ENCODE measurements at regions not wholly inside any gene's neighbourhood (a gene's known extent, or its start where the extent isn't known, plus 50 kb on each side); places are given as distances from the start of the nearest gene placed in this dataset.
"Not testable (repeated sequence)": the region's sequence is repeated elsewhere in the genome, so short reads cannot be mapped to it uniquely, and the experiment has no call there.

GRCh38 chr2:37746883-37747282 is 75.4 kb upstream of the CDC42EP3 start:
- no peak for ATAC-seq (ENCODE audit: insufficient read depth, low FRiP score)

GRCh38 chr2:37748541-37748940 is 77.1 kb upstream of the CDC42EP3 start:
- H3K4me1 ChIP-seq (ENCODE audit: control insufficient read depth in 5 of 5, insufficient read depth in 5 of 5, low read length in 5 of 5): no peaks in the 10 kb centered on the region
- H3K27me3 ChIP-seq (ENCODE audit: control insufficient read depth in 3 of 3, insufficient read depth in 3 of 3, low read length in 2 of 3): no peaks in the 10 kb centered on the region
- H3K9ac ChIP-seq (ENCODE audit: insufficient read depth in 1 of 2, low read length in 2 of 2): no peak overlapping the region
- 79 to 93% methylated on average over 4 of the region's 4 CpGs for WGBS, 2 donors
- TF ChIP-seq CTCF (IDR thresholded peaks at IDR 0.05; ENCODE audit: control extremely low read depth, extremely low read depth): no peak
- no peak overlapping the region for H3K27ac ChIP-seq (ENCODE audit: low read depth in 1 of 2, low read length in 1 of 2)
- H3K4me3 ChIP-seq: no peak overlapping the region
- peaks cover 0 to 1% (median 0%) of the 10 kb centered on the region in 4 donors for H3K9me3 ChIP-seq (ENCODE audit: control insufficient read depth in 4 of 4, insufficient read depth in 3 of 4, low read length in 3 of 4)
- H3K36me3 ChIP-seq (ENCODE audit: control insufficient read depth in 4 of 4, insufficient read depth in 4 of 4, low read length in 4 of 4): no peaks in the 10 kb centered on the region
- DNase-seq (no peak), ATAC-seq (ENCODE audit: insufficient read depth, low FRiP score) (no peak)

More at GRCh38 chr2:37746883-37747282, 75.4 kb upstream of the CDC42EP3 start:
- no peaks in the 10 kb centered on the region for H3K4me1 ChIP-seq (ENCODE audit: control insufficient read depth in 5 of 5, insufficient read depth in 5 of 5, low read length in 5 of 5)
- DNase-seq: no peak
- no peaks in the 10 kb centered on the region for H3K36me3 ChIP-seq (ENCODE audit: control insufficient read depth in 4 of 4, insufficient read depth in 4 of 4, low read length in 4 of 4)
- H3K4me3 ChIP-seq: no peak overlapping the region
- no peak for TF ChIP-seq CTCF (IDR thresholded peaks at IDR 0.05; ENCODE audit: control extremely low read depth, extremely low read depth)
- H3K27me3 ChIP-seq (ENCODE audit: control insufficient read depth in 3 of 3, insufficient read depth in 3 of 3, low read length in 2 of 3): no peaks in the 10 kb centered on the region
- no peak overlapping the region for H3K9ac ChIP-seq (ENCODE audit: insufficient read depth in 1 of 2, low read length in 2 of 2)
- peaks cover 0 to 2% (median 0%) of the 10 kb centered on the region in 4 donors for H3K9me3 ChIP-seq (ENCODE audit: control insufficient read depth in 4 of 4, insufficient read depth in 3 of 4, low read length in 3 of 4)
- 96 to 97% methylated on average over 3 of the region's 3 CpGs for WGBS, 2 donors
- no peak overlapping the region for H3K27ac ChIP-seq (ENCODE audit: low read depth in 1 of 2, low read length in 1 of 2)

DNA sequence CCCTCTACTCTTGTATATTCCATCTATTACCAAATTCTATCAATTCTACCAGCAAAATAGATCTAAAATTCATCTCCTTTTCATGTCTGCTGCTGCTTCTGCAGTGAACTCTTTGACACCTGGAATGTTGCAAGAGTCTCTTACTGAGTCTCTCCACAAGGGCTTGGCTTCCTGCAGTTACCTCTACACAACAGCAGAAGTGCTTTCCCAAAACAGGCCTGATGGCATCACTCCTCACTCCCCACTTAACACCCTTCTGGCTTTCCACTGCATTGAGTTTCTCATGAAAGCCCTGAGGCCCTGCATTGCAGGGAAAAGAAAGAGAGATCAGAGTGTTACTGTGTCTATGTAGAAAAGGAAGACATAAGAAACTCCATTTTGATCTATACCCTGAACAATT is 78.8 kb upstream of the CDC42EP3 start:
- not testable (repeated sequence) for H3K4me1 ChIP-seq (ENCODE audit: control insufficient read depth in 5 of 5, insufficient read depth in 5 of 5, low read length in 5 of 5); H3K4me3 ChIP-seq; H3K9ac ChIP-seq (ENCODE audit: insufficient read depth in 1 of 2, low read length in 2 of 2); H3K27ac ChIP-seq (ENCODE audit: low read depth in 1 of 2, low read length in 1 of 2); H3K36me3 ChIP-seq (ENCODE audit: control insufficient read depth in 4 of 4, insufficient read depth in 4 of 4, low read length in 4 of 4); H3K27me3 ChIP-seq (ENCODE audit: control insufficient read depth in 3 of 3, insufficient read depth in 3 of 3, low read length in 2 of 3); DNase-seq; H3K9me3 ChIP-seq (ENCODE audit: control insufficient read depth in 4 of 4, insufficient read depth in 3 of 4, low read length in 3 of 4)
- peak; percentile 58 for ATAC-seq (ENCODE audit: insufficient read depth, low FRiP score)

DNA sequence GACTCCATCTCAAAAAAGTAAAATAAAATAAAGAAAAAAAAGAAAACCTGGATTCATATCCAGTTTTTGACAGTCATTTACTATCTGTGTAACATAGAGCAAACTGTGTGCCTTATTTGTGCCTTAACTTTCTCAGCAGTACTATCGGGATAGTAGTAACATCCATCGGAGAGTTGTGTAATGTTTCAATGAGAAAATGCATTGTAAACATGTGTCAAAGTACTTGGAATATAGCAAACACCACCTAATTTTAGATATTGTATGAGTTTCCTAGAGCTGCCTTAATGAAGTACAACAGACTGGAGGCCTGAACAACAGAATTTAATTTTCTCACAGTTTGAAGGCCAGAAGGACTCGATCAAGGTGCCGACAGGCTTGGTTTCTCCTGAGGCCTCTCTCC is 81.3 kb upstream of the CDC42EP3 start:
- Histone ChIP-seq H3K36me3 (ENCODE audit: control insufficient read depth in 4 of 4, insufficient read depth in 4 of 4, low read length in 4 of 4) (no peaks in the 10 kb centered on the region), H3K27ac (ENCODE audit: low read depth in 1 of 2, low read length in 1 of 2) (no peak overlapping the region), H3K4me1 (ENCODE audit: control insufficient read depth in 5 of 5, insufficient read depth in 5 of 5, low read length in 5 of 5) (no peaks in the 10 kb centered on the region), H3K4me3 (no peak overlapping the region), H3K9ac (ENCODE audit: insufficient read depth in 1 of 2, low read length in 2 of 2) (no peak overlapping the region), H3K27me3 (ENCODE audit: control insufficient read depth in 3 of 3, insufficient read depth in 3 of 3, low read length in 2 of 3) (no peaks in the 10 kb centered on the region), H3K9me3 (ENCODE audit: control insufficient read depth in 4 of 4, insufficient read depth in 3 of 4, low read length in 3 of 4) (no peaks in the 10 kb centered on the region)
- ATAC-seq (ENCODE audit: insufficient read depth, low FRiP score): no peak
- peak in 2 of 3 donors; percentile 69 to 79 for DNase-seq
- WGBS, 2 donors: 80 to 84% methylated on average over 2 to 3 of the region's 4 CpGs
- no peak for TF ChIP-seq CTCF (IDR thresholded peaks at IDR 0.05; ENCODE audit: control extremely low read depth, extremely low read depth)
